ENCODE measurements at regions not wholly inside any gene's neighbourhood (a gene's known extent, or its start where the extent isn't known, plus 50 kb on each side); places are given as distances from the start of the nearest gene placed in this dataset.

- DNase-seq: no peak
These were observed 84.9 kb downstream of the ZNF280B start for GRCh38 chr22:22423681-22424080.

- DNase-seq: no peak
These were observed 84.2 kb downstream of the ZNF280B start for GRCh38 chr22:22424210-22424800.

- DNase-seq: no peak
These were observed 83.6 kb downstream of the ZNF280B start for GRCh38 chr22:22424956-22425355.

GRCh38 chr22:22425356-22425755 is 83.2 kb downstream of the ZNF280B start:
- DNase-seq: no peak

GRCh38 chr22:22425783-22426624 is 82.5 kb downstream of the ZNF280B start:
- DNase-seq: no peak

- DNase-seq: no peak
These were observed 80.9 kb downstream of the ZNF280B start for GRCh38 chr22:22427542-22428065.

GRCh38 chr22:22428222-22429098 is 80.1 kb downstream of the ZNF280B start:
- no peak for DNase-seq

- DNase-seq: no peak
These were observed 79.0 kb downstream of the ZNF280B start for GRCh38 chr22:22429369-22430108.

- DNase-seq: no peak
These were observed 78.3 kb downstream of the ZNF280B start for GRCh38 chr22:22430111-22430820.

GRCh38 chr22:22431271-22432220 is 77.0 kb downstream of the ZNF280B start:
- DNase-seq: peak; percentile 32

GRCh38 chr22:22432479-22432878 is 76.1 kb downstream of the ZNF280B start:
- no peak for DNase-seq

- no peak for DNase-seq
These were observed 75.6 kb downstream of the ZNF280B start for GRCh38 chr22:22432937-22433336.

GRCh38 chr22:22433770-22434169 is 74.8 kb downstream of the ZNF280B start:
- no peak for DNase-seq

All from NCI-H1048 (cell line).